Retinal pigment epithelial cell (primary cell): ENCODE measurements at regions not wholly inside any gene's neighbourhood (a gene's known extent, or its start where the extent isn't known, plus 50 kb on each side); places are given as distances from the start of the nearest gene placed in this dataset.

Experiments used
- DNase-seq: peaks from one replicate; pipeline ENCODE4 v3.0.0-alpha.2; 2010; ENCODE audit warnings: low read depth
- H3K4me3 ChIP-seq: 2 replicates; pipeline ENCODE4 v1.5.1; 2011; ENCODE audit warnings: mild to moderate bottlenecking, low read length, control low read depth, moderate library complexity
- TF ChIP-seq, protein P1 (sequence below): conservative IDR thresholded peaks from 2 replicates; pipeline ENCODE4 v1.5.1; 2011; ENCODE audit warnings: low read depth, low read length, control low read depth, inconsistent platforms

DNA sequence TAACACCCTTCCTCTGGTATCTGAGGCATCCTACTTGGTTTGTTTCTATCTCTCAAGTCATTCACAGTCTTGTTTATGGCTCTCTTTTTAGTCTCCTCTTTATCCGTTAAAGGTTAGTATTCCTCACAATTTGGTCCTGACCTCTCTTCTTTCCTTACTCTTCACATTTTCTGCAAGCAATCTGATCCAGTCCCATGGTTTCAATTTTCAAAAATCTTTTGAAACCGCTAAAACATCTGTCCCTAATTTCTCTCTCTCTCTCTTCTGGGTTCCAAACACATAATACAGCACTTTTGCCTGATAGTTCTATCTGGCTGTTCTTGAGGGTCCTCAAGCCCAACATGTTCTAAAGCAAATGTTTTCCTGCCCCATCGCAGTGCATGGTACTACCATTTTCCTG, 149.0 kb downstream of the SERPINI1 start:
- DNase-seq, result no peak
- TF ChIP-seq, protein P1, sequence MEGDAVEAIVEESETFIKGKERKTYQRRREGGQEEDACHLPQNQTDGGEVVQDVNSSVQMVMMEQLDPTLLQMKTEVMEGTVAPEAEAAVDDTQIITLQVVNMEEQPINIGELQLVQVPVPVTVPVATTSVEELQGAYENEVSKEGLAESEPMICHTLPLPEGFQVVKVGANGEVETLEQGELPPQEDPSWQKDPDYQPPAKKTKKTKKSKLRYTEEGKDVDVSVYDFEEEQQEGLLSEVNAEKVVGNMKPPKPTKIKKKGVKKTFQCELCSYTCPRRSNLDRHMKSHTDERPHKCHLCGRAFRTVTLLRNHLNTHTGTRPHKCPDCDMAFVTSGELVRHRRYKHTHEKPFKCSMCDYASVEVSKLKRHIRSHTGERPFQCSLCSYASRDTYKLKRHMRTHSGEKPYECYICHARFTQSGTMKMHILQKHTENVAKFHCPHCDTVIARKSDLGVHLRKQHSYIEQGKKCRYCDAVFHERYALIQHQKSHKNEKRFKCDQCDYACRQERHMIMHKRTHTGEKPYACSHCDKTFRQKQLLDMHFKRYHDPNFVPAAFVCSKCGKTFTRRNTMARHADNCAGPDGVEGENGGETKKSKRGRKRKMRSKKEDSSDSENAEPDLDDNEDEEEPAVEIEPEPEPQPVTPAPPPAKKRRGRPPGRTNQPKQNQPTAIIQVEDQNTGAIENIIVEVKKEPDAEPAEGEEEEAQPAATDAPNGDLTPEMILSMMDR, result no peak
- no peak overlapping the region for H3K4me3 ChIP-seq

GRCh38 chr3:167883452-167883851, 147.9 kb downstream of the SERPINI1 start:
- TF ChIP-seq, protein P1, result no peak
- DNase-seq, result no peak
- no peak overlapping the region for H3K4me3 ChIP-seq

GRCh38 chr3:167882057-167882667, 146.6 kb downstream of the SERPINI1 start:
- TF ChIP-seq, protein P1, result peak; percentile 56
- H3K4me3 ChIP-seq, result no peak overlapping the region
- no peak for DNase-seq

- DNase-seq, result no peak
- TF ChIP-seq, protein P1, result no peak
- H3K4me3 ChIP-seq, result no peak overlapping the region
These were observed 144.7 kb downstream of the SERPINI1 start for GRCh38 chr3:167880183-167880582.

GRCh38 chr3:167876620-167877281, 141.2 kb downstream of the SERPINI1 start:
- TF ChIP-seq, protein P1, result no peak
- no peak overlapping the region for H3K4me3 ChIP-seq
- DNase-seq, result peak; percentile 92
